BE2C (cell line): ENCODE measurements at regions not wholly inside any gene's neighbourhood (a gene's known extent, or its start where the extent isn't known, plus 50 kb on each side); places are given as distances from the start of the nearest gene placed in this dataset.
A peak's percentile ranks its signal among the peaks of the same experiment; 100 is the strongest.

Experiments
- DNase-seq: peaks from one replicate; pipeline ENCODE4 v3.0.0-alpha.2; 2020
- H3K27me3 ChIP-seq: fragments of 250-450 bp; sonication (Bioruptor Pico); 2 replicates; pipeline ENCODE4 v1.5.1; 2020; ENCODE audit warnings: mild to moderate bottlenecking
- H3K36me3 ChIP-seq: fragments of 250-450 bp; sonication (Bioruptor Pico); 2 replicates; pipeline ENCODE4 v1.5.1; 2020; ENCODE audit warnings: mild to moderate bottlenecking
- H3K4me1 ChIP-seq: fragments of 250-450 bp; sonication (Bioruptor Pico); 2 replicates; pipeline ENCODE4 v1.5.1; 2020
- H3K4me3 ChIP-seq: 2 replicates; pipeline ENCODE4 v1.5.1; 2011; ENCODE audit warnings: low read depth, low read length
- H3K9me3 ChIP-seq: fragments of 250-450 bp; sonication (Bioruptor Pico); 2 replicates; pipeline ENCODE4 v1.5.1; 2020
- TF ChIP-seq, protein P1 (sequence below): IDR thresholded peaks from 2 replicates; pipeline ENCODE4 v1.5.1; 2012; ENCODE audit warnings: mild to moderate bottlenecking, low read depth, low read length

DNA sequence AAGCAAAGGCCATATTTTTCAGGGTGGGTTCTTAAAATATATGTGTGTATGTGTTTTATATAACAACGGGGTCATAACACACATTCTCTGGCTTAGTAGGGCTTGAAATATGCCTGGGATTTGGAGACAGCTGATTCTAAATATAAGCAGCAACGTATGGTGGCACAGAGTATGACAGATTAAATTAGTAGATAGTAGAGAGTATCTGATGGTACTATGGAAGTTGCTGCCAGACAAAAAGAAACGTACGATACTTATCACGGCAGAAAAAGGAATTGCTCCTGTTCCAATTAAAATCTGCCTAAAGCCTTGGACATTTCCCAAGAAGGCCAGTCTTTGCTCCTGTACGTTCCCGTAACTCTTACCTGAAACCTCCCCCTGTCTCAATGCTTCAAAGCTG is 607.9 kb upstream of the ID2 start:
- DNase-seq: no peak
- H3K9me3 ChIP-seq: no peaks in the 10 kb centered on the region
- TF ChIP-seq, protein P1, sequence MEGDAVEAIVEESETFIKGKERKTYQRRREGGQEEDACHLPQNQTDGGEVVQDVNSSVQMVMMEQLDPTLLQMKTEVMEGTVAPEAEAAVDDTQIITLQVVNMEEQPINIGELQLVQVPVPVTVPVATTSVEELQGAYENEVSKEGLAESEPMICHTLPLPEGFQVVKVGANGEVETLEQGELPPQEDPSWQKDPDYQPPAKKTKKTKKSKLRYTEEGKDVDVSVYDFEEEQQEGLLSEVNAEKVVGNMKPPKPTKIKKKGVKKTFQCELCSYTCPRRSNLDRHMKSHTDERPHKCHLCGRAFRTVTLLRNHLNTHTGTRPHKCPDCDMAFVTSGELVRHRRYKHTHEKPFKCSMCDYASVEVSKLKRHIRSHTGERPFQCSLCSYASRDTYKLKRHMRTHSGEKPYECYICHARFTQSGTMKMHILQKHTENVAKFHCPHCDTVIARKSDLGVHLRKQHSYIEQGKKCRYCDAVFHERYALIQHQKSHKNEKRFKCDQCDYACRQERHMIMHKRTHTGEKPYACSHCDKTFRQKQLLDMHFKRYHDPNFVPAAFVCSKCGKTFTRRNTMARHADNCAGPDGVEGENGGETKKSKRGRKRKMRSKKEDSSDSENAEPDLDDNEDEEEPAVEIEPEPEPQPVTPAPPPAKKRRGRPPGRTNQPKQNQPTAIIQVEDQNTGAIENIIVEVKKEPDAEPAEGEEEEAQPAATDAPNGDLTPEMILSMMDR: no peak

DNA sequence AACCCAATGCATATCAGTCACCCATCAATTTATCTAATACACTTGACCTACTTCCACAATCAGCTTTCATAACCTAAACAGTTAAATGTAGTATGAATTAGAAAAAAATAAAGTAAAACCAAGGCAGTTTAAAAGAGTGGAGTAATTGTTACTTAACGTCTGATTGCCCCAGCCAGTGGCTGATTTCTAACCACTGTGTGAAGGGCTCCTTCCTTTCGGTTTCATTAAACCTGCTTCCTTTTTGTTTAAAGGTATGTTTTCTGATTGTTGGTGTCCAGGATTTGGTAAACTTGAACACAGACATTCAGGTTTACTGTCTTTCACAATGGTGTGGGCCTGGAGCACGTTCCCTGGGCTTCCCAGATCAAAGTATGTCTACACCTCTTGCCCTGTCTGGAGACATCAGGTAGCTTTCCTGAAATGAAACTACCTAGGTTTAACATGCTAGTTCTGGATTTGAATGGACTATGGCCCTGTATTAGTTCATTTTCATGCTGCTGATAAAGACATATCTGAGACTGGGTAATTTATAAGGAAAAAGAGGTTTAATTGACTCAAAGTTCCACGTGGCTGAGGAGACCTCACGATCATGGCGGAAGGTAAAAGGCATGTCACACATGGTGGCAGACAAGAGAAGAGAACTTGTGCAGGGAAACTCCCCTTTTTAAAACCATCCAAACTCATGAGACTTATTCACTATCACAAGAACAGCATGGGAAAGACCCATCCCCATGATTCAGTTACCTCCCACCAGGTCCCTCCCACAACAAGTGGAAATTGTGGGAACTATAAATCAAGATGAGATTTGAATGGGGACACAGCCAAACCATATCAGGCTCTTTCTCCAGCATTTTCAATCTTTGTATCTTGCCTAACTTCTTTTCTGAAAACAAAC is 605.2 kb upstream of the ID2 start:
- Histone ChIP-seq H3K36me3 (no peaks in the 10 kb centered on the region), H3K4me1 (peaks cover 5% of the 10 kb centered on the region; the same call in 1 of the 2 replicates), H3K4me3 (no peak overlapping the region), H3K9me3 (no peaks in the 10 kb centered on the region), H3K27me3 (no peaks in the 10 kb centered on the region)
- DNase-seq: no peak
- TF ChIP-seq, protein P1: no peak

More for the DNA sequence above, 607.9 kb upstream of the ID2 start:
- peaks cover 5% of the 10 kb centered on the region; the same call in 1 of the 2 replicates for H3K4me1 ChIP-seq
- no peaks in the 10 kb centered on the region for H3K36me3 ChIP-seq
- H3K27me3 ChIP-seq: no peaks in the 10 kb centered on the region
- H3K4me3 ChIP-seq: no peak overlapping the region

DNA sequence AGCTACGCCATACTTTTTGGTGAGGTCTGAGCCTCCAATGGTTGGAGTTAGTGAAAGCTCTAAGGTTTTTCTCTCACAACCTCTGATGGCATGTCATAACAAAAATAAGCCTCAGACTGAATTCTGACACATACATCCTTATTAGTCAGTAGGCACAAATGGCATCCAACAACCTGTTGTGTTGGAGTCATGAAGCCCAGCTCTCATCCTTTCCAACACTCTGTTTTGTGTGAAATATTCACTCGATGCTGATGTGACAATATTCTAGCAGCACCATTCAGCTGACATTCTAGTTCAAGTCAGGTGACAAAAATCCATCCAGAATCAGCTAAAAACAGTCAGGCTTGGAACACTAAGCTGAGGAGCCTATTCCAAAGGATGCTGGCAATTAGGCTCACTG is 603.2 kb upstream of the ID2 start:
- Histone ChIP-seq H3K27me3 (no peaks in the 10 kb centered on the region), H3K36me3 (no peaks in the 10 kb centered on the region), H3K4me3 (no peak overlapping the region), H3K4me1 (peaks cover 2% of the 10 kb centered on the region; the same call in 1 of the 2 replicates), H3K9me3 (no peaks in the 10 kb centered on the region)
- TF ChIP-seq, protein P1: no peak
- DNase-seq: no peak

DNA sequence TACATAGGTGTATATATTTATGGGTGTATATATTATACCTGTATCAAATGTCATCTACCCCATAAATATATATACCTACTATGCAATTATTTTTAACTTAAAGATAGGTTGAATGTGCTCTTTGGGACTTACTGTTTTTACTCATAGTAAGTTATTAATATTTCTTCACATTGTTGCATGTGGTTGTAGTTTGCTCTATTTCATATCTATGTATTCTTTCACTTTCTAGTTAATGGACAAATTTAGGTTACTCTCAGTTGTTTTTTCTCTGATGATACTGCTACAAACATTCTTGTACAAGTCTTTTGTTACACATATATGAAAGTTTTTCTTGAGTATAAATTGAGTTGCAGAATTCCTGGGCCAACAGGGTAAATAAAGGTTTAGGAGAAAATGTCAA is 601.8 kb upstream of the ID2 start:
- Histone ChIP-seq H3K4me3 (no peak overlapping the region), H3K36me3 (no peaks in the 10 kb centered on the region), H3K27me3 (no peaks in the 10 kb centered on the region), H3K9me3 (no peaks in the 10 kb centered on the region), H3K4me1 (no peaks in the 10 kb centered on the region)
- DNase-seq: no peak
- TF ChIP-seq, protein P1: no peak

DNA sequence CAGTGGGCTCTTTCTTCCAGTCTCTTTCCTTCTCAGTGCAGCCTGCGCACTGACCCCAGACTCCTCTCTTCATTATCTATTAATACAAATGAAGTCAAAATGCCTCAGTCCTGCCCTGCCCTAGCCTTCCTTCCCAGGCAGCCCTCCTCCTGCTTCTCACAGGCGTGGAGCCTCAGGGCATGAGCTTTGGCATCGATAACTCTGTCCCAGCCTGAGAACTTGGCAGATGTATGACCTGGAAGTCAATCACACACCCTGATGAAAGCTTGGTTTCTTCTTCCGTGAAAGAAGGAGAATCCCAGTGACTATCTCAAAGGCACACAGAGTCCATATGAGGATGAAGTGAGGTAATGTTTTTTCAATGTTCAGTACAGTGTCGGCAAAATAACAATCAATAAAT is 600.7 kb upstream of the ID2 start:
- Histone ChIP-seq H3K36me3 (no peaks in the 10 kb centered on the region), H3K27me3 (no peaks in the 10 kb centered on the region), H3K9me3 (no peaks in the 10 kb centered on the region), H3K4me1 (no peaks in the 10 kb centered on the region), H3K4me3 (no peak overlapping the region)
- TF ChIP-seq, protein P1: no peak
- peak; percentile 22 for DNase-seq

DNA sequence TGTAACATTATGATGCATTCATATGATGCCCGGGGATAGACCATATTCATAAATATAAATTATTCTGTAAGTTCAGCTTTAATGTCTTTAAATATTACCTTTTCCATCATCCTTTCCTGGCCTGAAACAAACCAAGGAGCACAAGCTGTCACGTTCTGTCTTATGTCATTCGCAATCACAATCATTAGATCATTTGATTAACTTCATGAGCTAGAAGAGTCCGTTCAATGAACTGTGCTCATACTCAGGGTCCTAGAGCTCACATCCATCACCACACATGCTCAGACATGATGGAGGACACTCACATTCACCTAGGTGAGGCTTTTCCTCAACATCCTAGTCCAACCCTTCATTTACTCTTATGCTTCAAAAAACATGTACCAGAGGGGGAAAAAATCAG is 599.0 kb upstream of the ID2 start:
- H3K4me1 ChIP-seq: no peaks in the 10 kb centered on the region
- no peaks in the 10 kb centered on the region for H3K27me3 ChIP-seq
- H3K36me3 ChIP-seq: no peaks in the 10 kb centered on the region
- no peaks in the 10 kb centered on the region for H3K9me3 ChIP-seq
- no peak for DNase-seq
- no peak overlapping the region for H3K4me3 ChIP-seq
- TF ChIP-seq, protein P1: no peak
